Ishikawa (cell line): ENCODE measurements at regions not wholly inside any gene's neighbourhood (a gene's known extent, or its start where the extent isn't known, plus 50 kb on each side); places are given as distances from the start of the nearest gene placed in this dataset.

Experiments used
- CREB1 ChIP-seq: IDR thresholded peaks from 2 replicates; pipeline ENCODE4 v1.6.1; 2012; ENCODE audit warnings: low read depth
- EP300 ChIP-seq: IDR thresholded peaks from 2 replicates; pipeline ENCODE4 v1.6.1; 2012; ENCODE audit warnings: borderline replicate concordance
- FOXM1 ChIP-seq: IDR thresholded peaks from 2 replicates; pipeline ENCODE4 v1.6.1; 2012; ENCODE audit warnings: low read depth, borderline replicate concordance
- NFIC ChIP-seq: IDR thresholded peaks from 2 replicates; pipeline ENCODE4 v1.6.1; 2012
- TCF12 ChIP-seq: IDR thresholded peaks from 2 replicates; pipeline ENCODE4 v1.6.1; 2012; ENCODE audit warnings: low read depth
- TEAD4 ChIP-seq: IDR thresholded peaks from 2 replicates; pipeline ENCODE4 v1.6.1; 2012
- YY1 ChIP-seq: IDR thresholded peaks from 2 replicates; pipeline ENCODE4 v1.6.1; 2012; ENCODE audit warnings: low read depth
- ZBTB7A ChIP-seq: IDR thresholded peaks from 2 replicates; pipeline ENCODE4 v1.6.1; 2012; ENCODE audit warnings: low read depth
- TF ChIP-seq, protein P1 (sequence below): IDR thresholded peaks from 2 replicates; pipeline ENCODE4 v1.6.1; 2012
- TF ChIP-seq, protein P2 (sequence below): IDR thresholded peaks from 2 replicates; pipeline ENCODE4 v1.6.1; 2012

DNA sequence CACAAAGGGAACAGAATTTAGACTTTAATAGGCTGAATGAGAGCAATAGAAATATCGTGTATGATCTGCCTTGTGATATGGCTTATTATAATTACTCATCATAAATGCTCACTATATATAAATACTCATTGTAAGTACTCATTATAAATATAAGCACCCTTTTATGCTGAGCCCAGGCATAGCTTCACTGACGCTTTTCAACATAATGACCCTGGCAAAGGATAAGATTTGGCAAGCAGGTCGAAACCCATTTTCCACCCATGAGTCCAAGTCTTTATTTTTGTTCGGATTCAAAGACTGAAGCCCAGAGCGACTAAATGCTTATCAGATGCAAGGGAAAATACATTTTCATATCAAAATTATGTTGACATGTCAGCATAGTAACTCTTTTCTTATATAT lies 500.4 kb downstream of the SLC4A3 start:
- no peak for TF ChIP-seq YY1
- no peak for TF ChIP-seq FOXM1
- TF ChIP-seq NFIC = no peak
- TF ChIP-seq TEAD4 = no peak
- no peak for TF ChIP-seq CREB1
- no peak for TF ChIP-seq ZBTB7A
- TF ChIP-seq TCF12 = no peak
- TF ChIP-seq, protein P1, sequence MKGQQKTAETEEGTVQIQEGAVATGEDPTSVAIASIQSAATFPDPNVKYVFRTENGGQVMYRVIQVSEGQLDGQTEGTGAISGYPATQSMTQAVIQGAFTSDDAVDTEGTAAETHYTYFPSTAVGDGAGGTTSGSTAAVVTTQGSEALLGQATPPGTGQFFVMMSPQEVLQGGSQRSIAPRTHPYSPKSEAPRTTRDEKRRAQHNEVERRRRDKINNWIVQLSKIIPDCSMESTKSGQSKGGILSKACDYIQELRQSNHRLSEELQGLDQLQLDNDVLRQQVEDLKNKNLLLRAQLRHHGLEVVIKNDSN = no peak
- TF ChIP-seq, protein P2, sequence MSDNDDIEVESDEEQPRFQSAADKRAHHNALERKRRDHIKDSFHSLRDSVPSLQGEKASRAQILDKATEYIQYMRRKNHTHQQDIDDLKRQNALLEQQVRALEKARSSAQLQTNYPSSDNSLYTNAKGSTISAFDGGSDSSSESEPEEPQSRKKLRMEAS = no peak
- TF ChIP-seq EP300 = no peak
